ENCODE measurements at regions not wholly inside any gene's neighbourhood (a gene's known extent, or its start where the extent isn't known, plus 50 kb on each side); places are given as distances from the start of the nearest gene placed in this dataset.
"Not testable (repeated sequence)": the region's sequence is repeated elsewhere in the genome, so short reads cannot be mapped to it uniquely, and the experiment has no call there.

GRCh38 chr3:139136469-139137202 is 91.9 kb upstream of the PRR23C start:
- DNase-seq, result no peak

DNA sequence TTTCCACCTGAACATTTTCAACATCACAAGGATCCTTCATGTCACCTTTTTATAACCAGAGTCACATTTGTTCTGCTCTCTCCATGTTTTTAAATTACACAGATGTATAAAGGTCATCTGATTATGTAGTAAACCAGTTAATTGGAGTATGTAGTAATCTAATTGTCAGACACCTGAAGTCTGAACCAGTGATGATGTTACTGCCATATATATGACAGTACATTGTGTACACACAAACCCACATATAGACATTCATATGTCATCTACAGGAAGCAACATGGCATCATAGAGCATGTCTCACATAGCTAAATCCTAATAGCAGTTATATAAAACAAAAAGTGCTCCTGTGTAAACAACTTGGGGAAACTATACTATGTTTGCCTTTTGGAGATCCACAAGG is 95.9 kb upstream of the PRR23C start:
- DNase-seq, result no peak

DNA sequence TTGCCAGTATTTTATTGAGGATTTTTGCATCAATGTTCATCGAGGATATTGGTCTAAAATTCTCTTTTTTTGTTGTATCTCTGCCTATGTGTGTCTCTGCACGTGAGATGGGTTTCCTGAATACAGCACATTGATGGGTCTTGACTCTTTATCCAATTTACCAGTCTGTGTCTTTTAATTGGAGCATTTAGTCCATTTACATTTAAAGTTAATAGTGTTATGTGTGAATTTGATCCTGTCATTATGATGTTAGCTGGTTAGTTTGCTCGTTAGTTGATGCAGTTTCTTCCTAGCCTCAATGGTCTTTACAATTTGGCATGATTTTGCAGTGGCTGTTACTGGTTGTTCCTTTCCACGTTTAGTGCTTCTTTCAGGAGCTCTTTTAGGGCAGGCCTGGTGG is 101.3 kb upstream of the PRR23C start:
- DNase-seq, result not testable (repeated sequence)

DNA sequence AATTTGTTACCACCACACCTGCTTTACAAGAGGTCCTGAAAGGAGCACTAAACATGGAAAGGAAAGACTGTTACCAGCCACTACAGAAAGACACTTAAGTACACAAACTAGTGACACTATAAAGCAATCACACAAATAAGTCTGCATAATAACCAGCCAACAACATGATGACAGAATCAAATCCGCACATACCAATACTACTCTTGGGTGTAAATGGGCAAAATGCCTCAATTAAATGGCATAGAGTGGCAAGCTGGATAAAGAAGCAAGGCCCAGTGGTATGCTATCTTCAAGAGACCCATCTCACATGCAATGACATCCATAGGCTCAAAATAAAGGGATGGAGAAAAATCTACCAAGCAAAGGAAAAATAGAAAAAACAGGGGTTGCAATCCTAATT is 106.8 kb upstream of the PRR23C start:
- DNase-seq, result no peak

DNA sequence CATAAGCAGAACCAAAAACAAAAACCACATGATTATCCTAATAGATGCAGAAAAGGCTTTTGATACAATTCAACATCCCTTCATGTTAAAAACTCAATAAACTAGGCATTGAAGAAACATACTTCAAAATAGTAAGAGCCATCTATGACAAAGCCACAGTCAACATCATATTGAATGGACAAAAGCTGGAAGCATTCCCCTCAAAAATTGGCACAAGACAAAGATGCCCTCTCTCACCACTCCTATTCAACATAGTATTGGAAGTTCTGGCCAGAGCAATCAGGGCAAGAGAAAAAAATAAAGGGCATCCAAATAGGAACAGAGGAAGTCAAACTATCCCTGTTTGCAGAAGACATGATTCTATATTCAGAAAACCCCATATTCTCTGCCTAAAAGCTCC is 108.7 kb upstream of the PRR23C start:
- not testable (repeated sequence) for DNase-seq

- DNase-seq, result no peak
Observed at GRCh38 chr3:139157161-139157932, 112.7 kb upstream of the PRR23C start.

DNA sequence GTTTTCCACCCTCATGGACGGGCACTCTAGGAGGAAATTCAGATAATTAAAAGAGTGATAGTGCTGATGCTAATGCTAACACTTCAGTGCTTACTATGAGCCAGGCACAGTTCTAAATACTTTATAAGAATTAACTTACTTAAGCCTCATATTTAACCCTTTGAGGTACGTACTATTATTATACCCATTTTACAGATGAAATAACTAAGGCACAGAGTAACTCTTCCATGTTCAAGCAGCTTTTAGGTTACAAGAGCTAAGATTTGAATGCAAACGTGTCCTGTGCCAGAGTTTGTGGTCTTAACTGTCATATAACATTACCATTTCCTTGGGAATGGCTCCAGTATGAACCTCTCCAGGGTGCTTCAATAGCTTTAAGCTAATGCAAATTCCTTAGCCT is 114.7 kb upstream of the PRR23C start:
- DNase-seq, result no peak

DNA sequence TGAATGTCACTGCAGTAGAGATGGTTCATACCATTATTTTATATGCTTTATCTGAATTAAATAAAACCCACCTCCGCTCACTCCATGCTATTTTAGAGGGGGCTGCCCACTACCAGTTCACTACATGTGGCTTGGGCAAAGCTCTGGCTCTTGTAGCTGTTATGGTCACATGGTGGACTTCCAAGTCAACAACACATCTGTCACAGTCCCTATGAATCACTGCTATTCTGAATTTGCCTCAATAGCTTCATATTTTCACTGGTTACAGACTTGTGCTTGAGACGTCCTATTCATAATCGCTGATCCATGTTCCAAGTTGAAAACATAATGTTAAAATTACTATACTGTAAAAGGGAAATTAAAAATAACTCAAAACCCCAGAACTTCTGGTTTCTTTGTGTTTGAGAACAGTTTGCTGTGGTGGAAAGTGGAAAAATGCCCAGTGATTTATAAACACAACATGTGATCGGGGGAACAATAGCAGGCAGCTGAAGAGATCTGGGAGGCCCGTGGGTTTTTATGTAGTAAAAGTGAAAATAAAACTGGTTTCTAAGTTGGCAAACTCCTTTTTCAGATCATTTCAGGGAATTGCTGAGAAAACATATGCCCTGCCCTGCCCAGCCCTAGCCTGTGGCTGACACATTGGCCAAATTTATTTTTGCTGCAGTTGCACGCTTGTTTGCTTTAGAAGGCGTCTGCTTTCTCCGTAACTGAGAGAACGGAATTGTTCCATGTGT is 128.8 kb upstream of the PRR23C start:
- DNase-seq, result no peak

DNA sequence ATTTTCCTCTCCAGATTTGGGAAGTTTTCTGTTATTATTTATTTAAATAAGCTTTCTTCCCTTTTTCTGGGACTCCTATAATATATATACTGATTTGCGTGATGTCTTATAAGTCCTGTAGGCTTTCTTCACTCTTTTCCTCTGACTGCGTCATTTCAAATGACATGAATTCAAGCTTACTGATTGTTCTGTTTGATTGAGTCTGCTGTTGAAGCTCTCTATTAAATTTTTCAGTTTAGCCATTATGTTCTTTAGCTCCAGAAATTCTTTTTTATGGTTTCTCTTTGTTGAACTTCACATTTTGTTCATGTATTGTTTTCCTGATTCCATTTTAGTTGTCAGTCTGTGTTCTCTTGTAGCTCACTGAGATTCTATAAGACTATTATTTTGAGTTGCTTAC is 135.8 kb upstream of the PRR23C start:
- no peak for DNase-seq

DNA sequence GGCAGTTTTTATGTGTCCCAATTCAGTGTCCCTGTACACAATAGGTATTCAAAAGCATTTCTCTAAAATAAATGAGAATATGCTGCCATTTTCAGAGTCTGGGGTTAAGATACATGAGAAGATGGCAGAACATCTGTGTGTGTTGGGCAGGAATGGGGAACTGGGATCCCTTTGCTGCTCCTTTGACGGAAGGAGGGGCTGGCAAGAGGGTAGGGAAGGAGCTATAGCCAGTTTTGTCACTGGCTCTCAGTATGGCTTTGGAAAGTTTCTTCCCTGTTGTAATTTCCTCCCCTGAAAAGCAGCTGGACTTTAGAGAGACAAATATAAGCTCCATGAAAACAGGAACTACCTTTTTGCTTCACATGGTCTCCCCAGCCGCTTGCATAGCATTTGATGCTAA is 137.5 kb upstream of the PRR23C start:
- no peak for DNase-seq

GRCh38 chr3:139182598-139182997 is 137.9 kb upstream of the PRR23C start:
- no peak for DNase-seq

DNA sequence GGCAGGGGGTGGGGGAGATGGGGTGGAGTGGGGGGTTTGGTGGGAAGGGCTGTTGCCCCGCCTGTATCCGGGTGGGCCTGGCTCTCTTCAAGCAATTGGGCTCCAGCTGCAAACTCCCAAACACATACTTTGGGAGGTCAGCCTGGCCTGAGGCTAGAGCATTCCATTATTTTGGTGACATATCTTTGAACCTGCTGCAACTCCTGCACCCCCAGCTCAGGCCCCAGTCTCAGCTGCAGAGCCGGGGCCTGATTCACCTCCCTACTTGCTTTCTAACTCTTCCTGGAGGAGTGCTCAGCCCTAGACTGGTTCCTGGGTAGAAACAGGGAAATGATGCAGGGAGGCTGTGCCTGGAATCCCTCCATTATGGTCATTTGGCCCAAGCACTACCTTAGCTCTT is 140.8 kb upstream of the PRR23C start:
- DNase-seq, result no peak

DNA sequence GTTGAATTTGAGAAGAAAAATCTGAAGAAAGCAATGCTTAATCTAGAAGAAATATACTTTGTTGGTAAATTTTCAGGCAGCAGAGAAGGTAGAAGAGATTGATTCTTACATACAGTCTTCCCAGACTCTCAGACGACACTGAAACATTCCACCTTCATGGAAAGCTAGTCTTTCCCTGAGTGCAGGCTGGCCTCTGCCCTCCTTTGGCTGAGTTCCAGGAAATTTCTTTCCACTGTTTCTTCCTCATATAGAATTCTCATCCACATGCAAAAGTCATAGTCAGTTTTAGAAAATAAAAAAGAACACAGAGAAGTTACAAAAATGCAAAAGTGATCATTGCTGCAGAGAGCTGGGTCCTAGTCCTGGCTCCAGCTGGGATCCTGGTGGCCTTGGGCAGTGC is 142.5 kb upstream of the PRR23C start:
- no peak for DNase-seq

DNA sequence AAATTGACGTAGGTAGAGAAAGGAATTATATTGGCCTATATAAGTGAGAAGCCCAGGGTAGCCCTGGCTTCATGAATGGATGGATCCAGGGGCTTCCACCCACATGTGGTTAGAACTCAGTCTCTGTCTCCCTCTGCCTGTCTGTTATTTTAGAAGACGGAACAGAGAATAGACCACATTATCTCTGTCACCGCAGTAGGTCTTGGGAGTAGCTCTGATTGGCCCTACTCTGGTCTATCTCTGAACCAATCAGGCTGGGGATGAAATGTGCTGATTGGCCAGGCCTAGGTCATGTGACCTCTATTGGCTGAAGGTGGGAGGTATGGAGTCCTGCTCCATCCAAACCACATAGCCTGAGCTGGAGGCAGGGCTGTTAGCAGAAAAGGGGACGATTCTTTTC is 143.0 kb upstream of the PRR23C start:
- DNase-seq, result no peak

GRCh38 chr3:139189943-139190342 is 145.3 kb upstream of the PRR23C start:
- no peak for DNase-seq

- not testable (repeated sequence) for DNase-seq
Observed at GRCh38 chr3:139194421-139194820, 149.4 kb upstream of the MRPS22 start.

- peak; percentile 3 for DNase-seq
Observed at GRCh38 chr3:139196146-139196545, 147.7 kb upstream of the MRPS22 start.

DNA sequence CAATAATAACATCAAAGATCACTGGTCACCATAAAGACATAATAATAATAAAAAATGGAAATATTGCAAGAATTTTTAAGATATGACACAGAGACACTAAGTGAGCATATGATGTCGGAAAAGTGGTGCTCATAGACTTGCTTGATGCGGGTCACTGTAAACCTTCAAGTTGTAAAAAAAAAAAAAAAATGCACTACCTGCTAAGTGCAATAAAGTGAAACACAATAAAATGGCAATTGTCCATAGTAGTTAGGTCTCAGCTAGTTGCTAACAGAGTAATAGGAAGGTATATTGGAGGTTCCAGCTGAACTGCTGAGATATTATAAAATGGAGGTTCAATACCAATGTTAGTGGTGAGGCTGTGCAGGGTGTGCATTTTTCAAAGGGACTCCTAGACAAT is 146.6 kb upstream of the MRPS22 start:
- no peak for DNase-seq

- DNase-seq, result no peak
Observed at GRCh38 chr3:139198186-139198585, 145.6 kb upstream of the MRPS22 start.

GRCh38 chr3:139198929-139199328 is 144.9 kb upstream of the MRPS22 start:
- no peak for DNase-seq

DNA sequence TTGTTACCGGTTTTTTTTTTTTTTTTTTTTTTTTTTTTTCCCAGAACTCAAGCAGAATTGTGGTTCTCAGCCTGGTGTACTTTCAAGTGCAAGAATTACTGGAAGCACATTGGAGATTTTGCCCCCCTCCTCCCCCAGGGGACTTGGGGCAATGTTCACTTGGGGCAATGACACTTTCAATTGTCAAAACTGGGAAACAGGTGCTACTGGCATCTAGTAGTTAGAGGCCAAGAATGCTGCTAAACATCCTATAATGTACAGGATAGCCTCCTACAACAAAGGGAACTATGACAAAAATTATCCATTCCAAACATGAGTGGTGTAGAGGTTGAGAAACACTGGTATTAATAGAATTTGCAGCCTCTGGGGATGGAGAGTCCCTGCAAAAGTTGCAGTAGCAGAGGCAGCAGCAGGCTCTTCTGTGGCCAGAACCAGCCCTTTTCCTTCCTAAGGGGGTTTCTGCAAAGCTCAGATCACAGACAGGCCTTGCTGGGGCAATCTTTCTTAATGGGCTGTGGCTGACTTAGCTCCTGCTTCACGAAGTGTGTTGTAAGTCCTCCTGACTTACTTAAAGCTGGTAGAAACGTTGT is 144.3 kb upstream of the MRPS22 start:
- DNase-seq, result no peak

DNA sequence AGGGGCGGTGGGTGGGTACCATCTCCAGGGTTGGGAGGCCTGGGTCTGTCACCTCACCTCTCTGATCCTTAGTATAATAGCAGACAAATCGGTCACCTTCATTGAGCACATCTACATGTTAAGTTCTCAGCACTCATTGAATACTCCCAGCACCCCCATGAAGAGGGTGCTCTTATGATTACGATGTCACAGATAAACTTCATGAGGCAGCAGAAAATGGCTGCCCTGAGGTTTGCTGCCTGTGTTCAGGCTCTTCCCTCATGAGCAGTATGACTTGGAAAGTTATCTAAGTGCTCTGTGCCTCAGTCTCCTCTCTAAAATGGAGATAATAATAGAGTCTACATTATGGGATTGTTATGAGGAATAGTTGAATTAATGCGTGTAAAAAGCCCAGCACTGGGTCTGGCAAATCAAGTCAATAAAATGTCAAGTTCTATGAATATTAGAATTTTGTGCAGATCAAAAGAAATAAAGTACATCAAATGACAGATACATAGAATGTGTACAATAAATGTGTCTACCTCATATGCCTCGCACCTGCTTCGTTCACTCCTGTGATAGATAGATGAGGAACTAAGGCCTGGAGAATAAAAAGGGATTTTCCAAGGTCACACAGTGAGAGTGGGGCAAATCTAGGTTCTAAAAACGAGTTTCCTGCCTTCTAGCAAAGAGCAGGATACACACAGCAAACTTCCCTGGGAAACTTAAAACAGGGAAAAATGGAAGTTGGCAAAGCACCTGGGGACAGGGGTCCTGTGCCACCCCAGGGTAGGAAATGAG is 142.2 kb upstream of the MRPS22 start:
- DNase-seq, result no peak

All from NCI-H69 (cell line).